ENCODE measurements at regions not wholly inside any gene's neighbourhood (a gene's known extent, or its start where the extent isn't known, plus 50 kb on each side); places are given as distances from the start of the nearest gene placed in this dataset.

- H3K18ac ChIP-seq (ENCODE audit: insufficient read length, low read depth, low read length): no peak overlapping the region
- H3T11ph ChIP-seq (ENCODE audit: low read length): no peak overlapping the region
- no peak overlapping the region for H3K4me3 Mint-ChIP-seq
- no peak overlapping the region for H3K56ac ChIP-seq (ENCODE audit: insufficient read length, low read depth, low read length)
- DNase-seq: no peak
- H2AFZ ChIP-seq (ENCODE audit: low read length): no peak overlapping the region
- no peak overlapping the region for H3K14ac ChIP-seq (ENCODE audit: insufficient read depth, low read length)
- no peaks in the 10 kb centered on the region for H3K79me2 ChIP-seq (ENCODE audit: insufficient read depth, low read length)
- no peak overlapping the region for H3K4me2 ChIP-seq (ENCODE audit: insufficient read depth, insufficient read length, low read length)
- no peak overlapping the region for H4K91ac ChIP-seq (ENCODE audit: insufficient read length, low read depth, low read length)
- H4K8ac ChIP-seq (replicated peaks; ENCODE audit: insufficient read length, low read depth, low read length): no peak overlapping the region
- H2BK15ac ChIP-seq (ENCODE audit: low read depth, low read length): no peak overlapping the region
- H3K27ac Mint-ChIP-seq: no peak overlapping the region
- no peak for TF ChIP-seq CTCF (conservative IDR thresholded peaks at IDR 0.05)
- H3K23ac ChIP-seq (ENCODE audit: insufficient read length, low read depth, low read length): no peak overlapping the region
- no peak overlapping the region for H2BK12ac ChIP-seq (ENCODE audit: insufficient read length, low read depth, low read length)
- H2BK120ac ChIP-seq (ENCODE audit: low read depth, low read length, poor library complexity, severe bottlenecking): no peak overlapping the region
- H3K79me1 ChIP-seq (ENCODE audit: insufficient read depth, low read depth, low read length, poor library complexity, severe bottlenecking): no peaks in the 10 kb centered on the region
- no peak overlapping the region for H3K9ac ChIP-seq (ENCODE audit: extremely low read depth, insufficient read length, low read length)
- no peaks in the 10 kb centered on the region for H4K20me1 ChIP-seq (ENCODE audit: control insufficient read depth, insufficient read depth, insufficient read length)
- no peak overlapping the region for H2AK5ac ChIP-seq (ENCODE audit: insufficient read length, low read length)
- no peak overlapping the region for H3K27ac ChIP-seq (ENCODE audit: insufficient read length, low read depth, low read length)
- no peaks in the 10 kb centered on the region for H3K23me2 ChIP-seq (ENCODE audit: insufficient read length, low read depth, low read length, poor library complexity, severe bottlenecking)
- H3K9me3 ChIP-seq (ENCODE audit: control insufficient read depth, low read depth, low read length): no peaks in the 10 kb centered on the region
- no peaks in the 10 kb centered on the region for H3K4me1 Mint-ChIP-seq
- no peaks in the 10 kb centered on the region for H3K4me1 ChIP-seq (ENCODE audit: insufficient read depth, low read length)
- H3K36me3 Mint-ChIP-seq (ENCODE audit: insufficient read depth in 1 of 3, low read depth in 3 of 3): no peaks in the 10 kb centered on the region
- no peaks in the 10 kb centered on the region for H3K27me3 Mint-ChIP-seq (ENCODE audit: low read depth)
- no peaks in the 10 kb centered on the region for H3K9me3 Mint-ChIP-seq
- H3K4ac ChIP-seq (ENCODE audit: low read depth, low read length): no peak overlapping the region
- H2BK20ac ChIP-seq (ENCODE audit: low read depth, low read length, poor library complexity, severe bottlenecking): no peak overlapping the region
- H3K27me3 ChIP-seq (ENCODE audit: insufficient read depth, low read length): no peaks in the 10 kb centered on the region
- no peak overlapping the region for H2BK5ac ChIP-seq (ENCODE audit: insufficient read length, low read length)
- no peak overlapping the region for H4K5ac ChIP-seq (ENCODE audit: insufficient read length, low read depth, low read length)
These were observed 305.4 kb downstream of the PRDM5 start for GRCh38 chr4:120617171-120617570.

Measured in H9 (cell line).